SK-N-MC (cell line): ENCODE measurements at regions not wholly inside any gene's neighbourhood (a gene's known extent, or its start where the extent isn't known, plus 50 kb on each side); places are given as distances from the start of the nearest gene placed in this dataset.

Experiments
- EZH2 ChIP-seq: fragments of 200-600 bp; sonication (generic); IDR thresholded peaks from one replicate; pipeline ENCODE4 v1.6.1; 2017; ENCODE audit warnings: antibody characterized with exemption
- FOXP2 ChIP-seq: optimal IDR thresholded peaks from 2 replicates; pipeline ENCODE3; 2011; ENCODE audit warnings: mild to moderate bottlenecking, moderate library complexity; ENCODE audit not compliant: insufficient read depth; ENCODE audit errors: extremely low read length, control extremely low read depth
- POLR2AphosphoS5 ChIP-seq: IDR thresholded peaks from 2 replicates; pipeline ENCODE4 v1.6.1; 2012; ENCODE audit warnings: mild to moderate bottlenecking, low read depth, low read length, borderline replicate concordance

- TF ChIP-seq EZH2 (no peak), FOXP2 (no peak), POLR2AphosphoS5 (no peak)
Measured at GRCh38 chr4:38366456-38366855, 297.5 kb upstream of the KLF3 start.
